Suprapubic skin (tissue), 4 donors: ENCODE measurements at regions not wholly inside any gene's neighbourhood (a gene's known extent, or its start where the extent isn't known, plus 50 kb on each side); places are given as distances from the start of the nearest gene placed in this dataset.

Experiments
- DNase-seq, 2 donors: peaks; one replicate each; pipeline ENCODE4 v3.0.0-alpha.2; 2019; ENCODE audit warnings: low spot score in 2 of 2
- H3K27ac ChIP-seq: fragments of 200-600 bp; sonication (generic); one replicate; pipeline ENCODE4 v1.5.1; 2019
- H3K27me3 ChIP-seq: fragments of 200-600 bp; sonication (generic); one replicate; pipeline ENCODE4 v1.5.1; 2019
- H3K36me3 ChIP-seq: fragments of 200-600 bp; sonication (generic); one replicate; pipeline ENCODE4 v1.5.1; 2019
- H3K4me1 ChIP-seq: fragments of 200-600 bp; sonication (generic); one replicate; pipeline ENCODE4 v1.5.1; 2019
- H3K4me3 ChIP-seq: fragments of 200-600 bp; sonication (generic); one replicate; pipeline ENCODE4 v1.5.1; 2019; ENCODE audit warnings: mild to moderate bottlenecking
- H3K9me3 ChIP-seq: fragments of 200-600 bp; sonication (generic); one replicate; pipeline ENCODE4 v1.5.1; 2019
- EP300 ChIP-seq: sonication (generic); formaldehyde crosslinking; IDR thresholded peaks from one replicate; pipeline ENCODE4 v1.6.1; 2017; ENCODE audit warnings: antibody characterized with exemption
- POLR2A ChIP-seq, 2 donors: fragments of 450-650 bp; IDR thresholded peaks; one replicate each; pipeline ENCODE4 v1.6.1; 2017; ENCODE audit warnings: antibody characterized with exemption in 2 of 2, mild to moderate bottlenecking in 2 of 2, moderate library complexity in 2 of 2
- POLR2AphosphoS5 ChIP-seq, 3 donors: sonication (generic); formaldehyde crosslinking; IDR thresholded peaks; one replicate each; pipeline ENCODE4 v1.6.1; 2017; ENCODE audit warnings: antibody characterized with exemption in 3 of 3
- WGBS: methylation state at CpG from one replicate; pipeline ENCODE4 v1.1.5; 2018; 5-methylcytosine and 5-hydroxymethylcytosine counted together
- TF ChIP-seq, protein P1 (sequence below), 2 donors: fragments of 200-600 bp in 1 of 2; fragments of 450-650 bp in 1 of 2; sonication (generic) in 1 of 2; IDR thresholded peaks; one replicate each; pipeline ENCODE4 v1.5.1; 2016 to 2019; ENCODE audit warnings: antibody characterized with exemption in 2 of 2, mild to moderate bottlenecking in 1 of 2, moderate library complexity in 1 of 2

DNA sequence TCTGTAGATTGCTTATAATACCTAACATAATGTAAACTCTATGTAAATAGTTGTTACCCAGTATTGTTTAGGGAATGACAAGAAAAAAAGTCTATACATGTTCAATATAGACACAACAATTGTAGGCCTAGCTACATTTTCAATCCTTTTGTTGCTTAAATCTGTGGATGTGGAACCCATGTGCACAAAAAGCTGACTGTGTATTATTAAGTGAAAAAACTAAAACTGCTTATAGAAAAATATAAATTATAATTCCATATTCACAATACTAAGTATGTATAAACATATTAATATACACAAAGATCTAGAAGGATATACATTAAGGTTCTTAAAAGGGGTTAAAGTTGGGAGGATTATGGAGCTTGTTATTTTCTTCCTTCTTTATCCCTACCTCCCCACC is 188.7 kb downstream of the PIK3R1 start:
- no peaks in the 10 kb centered on the region for H3K27me3 ChIP-seq
- TF ChIP-seq POLR2A (IDR thresholded peaks at IDR 0.05) (no peak), POLR2AphosphoS5 (IDR thresholded peaks at IDR 0.05) (no peak), EP300 (no peak)
- TF ChIP-seq, protein P1, sequence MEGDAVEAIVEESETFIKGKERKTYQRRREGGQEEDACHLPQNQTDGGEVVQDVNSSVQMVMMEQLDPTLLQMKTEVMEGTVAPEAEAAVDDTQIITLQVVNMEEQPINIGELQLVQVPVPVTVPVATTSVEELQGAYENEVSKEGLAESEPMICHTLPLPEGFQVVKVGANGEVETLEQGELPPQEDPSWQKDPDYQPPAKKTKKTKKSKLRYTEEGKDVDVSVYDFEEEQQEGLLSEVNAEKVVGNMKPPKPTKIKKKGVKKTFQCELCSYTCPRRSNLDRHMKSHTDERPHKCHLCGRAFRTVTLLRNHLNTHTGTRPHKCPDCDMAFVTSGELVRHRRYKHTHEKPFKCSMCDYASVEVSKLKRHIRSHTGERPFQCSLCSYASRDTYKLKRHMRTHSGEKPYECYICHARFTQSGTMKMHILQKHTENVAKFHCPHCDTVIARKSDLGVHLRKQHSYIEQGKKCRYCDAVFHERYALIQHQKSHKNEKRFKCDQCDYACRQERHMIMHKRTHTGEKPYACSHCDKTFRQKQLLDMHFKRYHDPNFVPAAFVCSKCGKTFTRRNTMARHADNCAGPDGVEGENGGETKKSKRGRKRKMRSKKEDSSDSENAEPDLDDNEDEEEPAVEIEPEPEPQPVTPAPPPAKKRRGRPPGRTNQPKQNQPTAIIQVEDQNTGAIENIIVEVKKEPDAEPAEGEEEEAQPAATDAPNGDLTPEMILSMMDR (IDR thresholded peaks at IDR 0.05): no peak
- H3K9me3 ChIP-seq: no peaks in the 10 kb centered on the region

DNA sequence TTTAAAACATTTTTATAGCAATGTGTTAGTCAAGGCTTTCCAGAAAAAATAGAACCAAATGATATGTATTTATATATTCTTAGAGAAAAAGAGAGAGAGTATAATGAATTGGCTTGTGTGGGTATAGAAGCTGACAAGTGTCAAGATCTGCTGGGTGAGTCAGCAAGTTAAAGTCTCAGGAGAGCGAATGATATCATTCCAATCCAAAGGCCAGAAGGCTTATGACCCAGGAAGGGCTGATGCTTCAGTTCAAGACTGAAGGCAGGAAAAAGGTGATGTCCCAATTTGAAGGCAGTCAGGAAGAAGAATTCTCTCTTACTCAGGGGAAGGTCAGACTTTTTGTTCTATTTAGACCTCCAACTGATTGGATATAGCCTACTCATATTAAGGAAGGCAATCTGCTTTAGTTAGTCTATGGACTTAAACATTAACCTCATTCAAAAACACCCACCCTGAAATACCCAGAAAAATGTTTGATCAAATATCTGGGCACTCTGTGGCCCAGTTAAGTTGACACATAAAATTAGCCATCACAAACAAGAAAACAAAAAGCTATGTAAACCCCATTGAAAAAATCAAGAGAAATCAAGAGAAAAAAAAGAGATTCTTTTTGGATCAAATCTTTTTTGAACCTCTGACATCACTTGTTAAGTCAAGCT is 189.6 kb downstream of the PIK3R1 start:
- WGBS: 74% methylated on average over 1 of the region's 1 CpG
- TF ChIP-seq POLR2AphosphoS5 (IDR thresholded peaks at IDR 0.05) (no peak), POLR2A (IDR thresholded peaks at IDR 0.05) (no peak), EP300 (no peak)
- TF ChIP-seq, protein P1 (IDR thresholded peaks at IDR 0.05): no peak

More for the DNA sequence above, 188.7 kb downstream of the PIK3R1 start:
- no peak for DNase-seq
- peaks cover 8% of the 10 kb centered on the region for H3K4me1 ChIP-seq
- no peak overlapping the region for H3K27ac ChIP-seq
- no peak overlapping the region for H3K4me3 ChIP-seq
- H3K36me3 ChIP-seq: no peaks in the 10 kb centered on the region

DNA sequence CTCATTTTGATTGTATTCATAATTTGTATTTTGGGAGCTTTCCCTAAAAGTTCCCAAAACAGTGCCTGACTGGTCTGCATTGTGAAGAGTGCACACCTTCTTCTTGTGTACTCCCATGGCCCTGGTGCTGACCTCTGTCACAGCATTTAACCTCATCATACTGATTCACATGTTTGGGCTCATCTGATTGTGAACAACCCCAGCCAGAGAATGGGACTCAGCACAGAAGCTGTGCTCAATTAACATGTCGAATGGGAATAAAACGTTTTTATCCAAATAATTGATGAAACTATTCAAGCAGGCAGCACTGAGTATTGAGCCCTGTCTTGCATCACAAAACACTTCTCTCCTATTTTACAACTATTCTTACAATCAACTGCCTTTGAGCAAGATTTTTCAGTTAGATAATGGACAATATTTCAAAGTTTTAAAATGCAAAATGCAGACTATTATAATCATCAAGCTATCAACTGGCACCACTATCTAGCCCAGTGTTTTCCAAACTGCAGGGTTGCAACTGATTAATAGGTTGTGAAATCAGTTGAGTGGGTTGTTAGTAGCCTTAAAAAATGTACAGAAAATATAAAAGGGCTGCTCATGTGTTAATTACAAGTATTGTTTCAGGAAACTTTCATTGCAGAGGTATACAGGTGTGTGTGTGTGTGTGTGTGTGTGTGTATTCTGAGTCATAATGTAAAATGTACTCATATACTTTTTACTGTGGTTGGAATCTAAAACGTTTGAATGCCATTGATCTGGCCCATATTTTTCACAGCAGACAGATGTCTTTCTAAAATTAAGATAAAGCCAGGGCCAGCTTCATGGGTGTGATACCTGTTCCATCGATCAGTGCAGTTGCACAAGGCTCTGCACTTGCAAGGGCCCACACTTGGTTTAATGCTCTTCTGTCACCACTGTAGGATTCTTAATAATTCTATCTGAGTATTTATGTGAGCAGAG is 190.5 kb downstream of the PIK3R1 start:
- TF ChIP-seq, protein P1 (IDR thresholded peaks at IDR 0.05): no peak
- no peak for TF ChIP-seq POLR2AphosphoS5 (IDR thresholded peaks at IDR 0.05)
- Histone ChIP-seq H3K27ac (no peak overlapping the region), H3K9me3 (no peaks in the 10 kb centered on the region), H3K4me1 (peaks cover 8% of the 10 kb centered on the region), H3K27me3 (no peaks in the 10 kb centered on the region), H3K36me3 (no peaks in the 10 kb centered on the region), H3K4me3 (no peak overlapping the region)
- no peak for DNase-seq
- 46% methylated on average over 4 of the region's 4 CpGs for WGBS

More for the DNA sequence above, 189.6 kb downstream of the PIK3R1 start:
- no peak overlapping the region for H3K4me3 ChIP-seq
- no peaks in the 10 kb centered on the region for H3K27me3 ChIP-seq
- H3K9me3 ChIP-seq: no peaks in the 10 kb centered on the region
- no peak for DNase-seq
- H3K36me3 ChIP-seq: no peaks in the 10 kb centered on the region
- H3K27ac ChIP-seq: no peak overlapping the region
- peaks cover 8% of the 10 kb centered on the region for H3K4me1 ChIP-seq

DNA sequence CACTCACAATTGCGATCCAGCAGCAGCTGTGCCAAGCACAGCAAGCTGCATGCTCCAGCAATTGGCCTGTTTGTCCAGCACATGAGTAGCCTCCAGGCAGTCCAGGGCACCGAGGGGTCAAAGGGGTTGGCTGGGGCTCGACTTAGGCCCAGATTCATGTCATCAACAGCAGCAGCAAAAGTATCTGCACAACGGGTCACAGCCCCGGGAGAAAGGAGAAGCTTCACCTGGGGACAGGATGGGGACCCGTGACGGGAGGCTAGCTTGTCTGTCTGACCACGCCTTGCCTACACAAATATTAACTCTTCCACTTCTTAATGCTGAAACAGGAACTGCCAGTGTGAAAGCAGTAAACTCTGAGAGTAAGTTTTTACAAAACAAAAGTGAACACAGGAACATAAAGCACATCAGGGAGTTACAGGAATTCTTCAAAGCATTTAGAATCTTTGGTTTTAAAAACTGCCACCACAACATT is 191.2 kb downstream of the PIK3R1 start:
- DNase-seq: no peak
- H3K27ac ChIP-seq: no peak overlapping the region
- H3K36me3 ChIP-seq: no peaks in the 10 kb centered on the region
- H3K27me3 ChIP-seq: no peaks in the 10 kb centered on the region
- no peak for TF ChIP-seq EP300
- TF ChIP-seq POLR2AphosphoS5 (IDR thresholded peaks at IDR 0.05): no peak
- TF ChIP-seq, protein P1 (IDR thresholded peaks at IDR 0.05): no peak
- TF ChIP-seq POLR2A (IDR thresholded peaks at IDR 0.05): no peak
- H3K9me3 ChIP-seq: no peaks in the 10 kb centered on the region
- WGBS: 46% methylated on average over 8 of the region's 8 CpGs
- no peak overlapping the region for H3K4me3 ChIP-seq
- H3K4me1 ChIP-seq: peaks cover 8% of the 10 kb centered on the region
